ENCODE measurements at regions not wholly inside any gene's neighbourhood (a gene's known extent, or its start where the extent isn't known, plus 50 kb on each side); places are given as distances from the start of the nearest gene placed in this dataset.
"Not testable (repeated sequence)": the region's sequence is repeated elsewhere in the genome, so short reads cannot be mapped to it uniquely, and the experiment has no call there.

- no peak for DNase-seq (ENCODE audit: low read depth in 2 of 2)
Observed at GRCh38 chr5:99589424-99589823, 660.6 kb upstream of the CHD1 start.

DNA sequence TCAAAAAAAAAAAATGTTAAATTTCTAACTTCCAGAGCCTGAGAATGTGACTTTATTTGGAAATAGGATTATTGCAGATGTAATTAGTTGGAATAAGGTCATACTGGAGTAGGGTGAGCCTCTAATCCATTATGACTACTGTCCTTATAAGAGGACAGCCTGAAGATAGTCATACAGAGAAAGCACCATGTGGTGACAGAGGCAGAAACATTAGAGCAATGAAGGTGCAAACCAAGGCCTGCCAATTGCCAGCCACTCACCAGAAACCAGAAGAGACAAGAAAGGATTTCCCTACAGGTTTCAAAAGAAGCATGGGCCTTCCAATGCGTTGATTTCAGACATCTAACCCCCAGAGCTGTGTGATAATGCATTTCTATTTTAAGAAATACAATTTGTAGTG is 659.2 kb upstream of the CHD1 start:
- no peak for DNase-seq (ENCODE audit: low read depth in 2 of 2)

DNA sequence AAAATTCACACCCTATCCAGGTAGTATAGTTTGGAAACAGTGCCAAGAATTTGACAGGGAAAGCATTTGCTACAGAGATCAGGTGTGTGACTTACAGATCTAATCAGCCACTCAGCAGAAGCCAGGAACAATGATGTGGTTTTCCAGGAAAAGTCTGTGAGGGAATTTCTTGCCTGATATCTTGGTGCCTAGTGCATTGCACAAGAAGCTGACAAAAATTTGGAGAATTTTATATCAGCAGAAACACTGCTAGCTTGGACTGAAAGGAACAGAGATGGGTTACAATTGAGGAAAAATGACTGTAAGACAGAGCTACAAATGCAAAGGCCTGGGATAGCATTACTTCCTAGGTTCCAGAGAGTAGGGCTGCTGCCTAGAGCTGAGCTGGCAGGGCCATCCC is 658.1 kb upstream of the CHD1 start:
- DNase-seq (ENCODE audit: low read depth in 2 of 2), result no peak

DNA sequence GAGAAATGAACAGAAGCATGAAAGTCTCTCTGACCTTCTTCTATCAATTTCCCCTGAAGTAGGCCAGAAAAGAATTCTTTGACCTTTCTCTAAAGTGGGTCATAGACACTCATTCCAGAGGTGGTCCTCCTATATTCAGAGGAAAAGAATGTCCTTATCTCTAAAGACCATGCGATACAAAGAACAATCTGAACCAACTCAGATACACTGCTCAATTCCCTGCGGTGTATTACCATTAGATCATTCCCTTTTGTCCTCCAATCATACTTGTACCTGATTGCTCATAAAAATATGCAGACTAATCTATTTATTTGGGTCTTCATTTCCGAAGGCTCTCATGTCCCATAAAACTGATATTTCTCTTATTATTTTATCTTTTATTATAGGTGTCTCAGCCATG is 652.4 kb upstream of the CHD1 start:
- DNase-seq (ENCODE audit: low read depth in 2 of 2), result not testable (repeated sequence)

- not testable (repeated sequence) for DNase-seq (ENCODE audit: low read depth in 2 of 2)
Observed at GRCh38 chr5:99562937-99563627, 634.3 kb upstream of the CHD1 start.

DNA sequence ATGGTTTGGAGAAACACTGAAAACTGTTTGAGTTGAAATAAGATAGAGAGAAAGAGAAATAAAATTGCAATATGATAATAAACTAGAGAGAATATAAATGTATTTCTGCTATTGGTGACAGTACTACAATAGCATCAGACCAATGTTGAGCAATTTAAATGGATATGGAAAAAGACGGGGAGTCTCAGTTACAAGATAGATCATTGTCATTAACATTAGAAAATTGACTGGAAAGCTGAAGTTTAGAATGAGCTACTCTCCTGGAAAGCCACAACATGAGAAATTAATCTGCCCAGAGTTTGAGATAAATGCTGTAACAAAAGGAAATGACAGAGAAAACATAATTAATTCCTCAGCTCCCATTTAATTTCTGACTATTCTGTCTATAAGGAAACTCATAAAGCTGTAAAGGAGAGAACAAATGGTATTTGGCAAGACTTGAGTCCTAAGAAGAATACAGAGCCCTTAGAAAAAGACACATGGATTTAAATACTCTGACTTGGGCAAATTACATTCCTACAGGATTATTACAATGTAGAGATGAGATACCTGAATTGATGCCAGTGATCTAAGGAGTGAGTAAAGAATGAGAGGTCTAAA is 624.5 kb upstream of the CHD1 start:
- DNase-seq (ENCODE audit: low read depth in 2 of 2), result no peak

GRCh38 chr5:99544356-99544755 is 615.5 kb upstream of the CHD1 start:
- no peak for DNase-seq (ENCODE audit: low read depth in 2 of 2)

GRCh38 chr5:99543841-99544240 is 615.0 kb upstream of the CHD1 start:
- no peak for DNase-seq (ENCODE audit: low read depth in 2 of 2)

DNA sequence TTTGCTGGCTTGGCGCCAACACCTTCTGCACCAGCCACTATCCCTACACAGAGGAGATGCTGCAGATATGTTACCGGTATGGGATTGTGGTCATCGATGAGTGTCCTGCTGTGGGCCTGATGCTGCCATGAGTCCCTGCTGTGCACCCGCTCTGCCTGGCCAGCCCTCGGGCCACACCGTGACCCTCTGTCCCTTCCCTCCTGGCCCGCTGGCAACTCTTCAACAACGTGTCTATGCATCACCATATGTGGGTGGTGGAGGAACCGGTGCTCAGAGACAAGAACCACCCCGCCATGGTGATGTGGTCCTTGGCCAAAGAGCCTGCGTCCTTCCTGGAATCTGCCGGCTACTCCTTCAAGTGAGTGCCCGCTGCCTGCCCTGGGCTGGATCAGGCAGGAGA is 605.4 kb upstream of the CHD1 start:
- DNase-seq (ENCODE audit: low read depth in 2 of 2), result not testable (repeated sequence)

- DNase-seq (ENCODE audit: low read depth in 2 of 2), result not testable (repeated sequence)
Observed at GRCh38 chr5:99521666-99522065, 592.9 kb upstream of the CHD1 start.

- DNase-seq (ENCODE audit: low read depth in 2 of 2), result not testable (repeated sequence)
Observed at GRCh38 chr5:99515864-99516490, 587.2 kb upstream of the CHD1 start.

- DNase-seq (ENCODE audit: low read depth in 2 of 2), result not testable (repeated sequence)
Observed at GRCh38 chr5:99510237-99510866, 581.5 kb upstream of the CHD1 start.

GRCh38 chr5:99509064-99509463 is 580.3 kb upstream of the CHD1 start:
- DNase-seq (ENCODE audit: low read depth in 2 of 2), result not testable (repeated sequence)

GRCh38 chr5:99495456-99495855 is 566.6 kb upstream of the CHD1 start:
- not testable (repeated sequence) for DNase-seq (ENCODE audit: low read depth in 2 of 2)

GRCh38 chr5:99478450-99478849 is 549.6 kb upstream of the CHD1 start:
- DNase-seq (ENCODE audit: low read depth in 2 of 2), result not testable (repeated sequence)

DNA sequence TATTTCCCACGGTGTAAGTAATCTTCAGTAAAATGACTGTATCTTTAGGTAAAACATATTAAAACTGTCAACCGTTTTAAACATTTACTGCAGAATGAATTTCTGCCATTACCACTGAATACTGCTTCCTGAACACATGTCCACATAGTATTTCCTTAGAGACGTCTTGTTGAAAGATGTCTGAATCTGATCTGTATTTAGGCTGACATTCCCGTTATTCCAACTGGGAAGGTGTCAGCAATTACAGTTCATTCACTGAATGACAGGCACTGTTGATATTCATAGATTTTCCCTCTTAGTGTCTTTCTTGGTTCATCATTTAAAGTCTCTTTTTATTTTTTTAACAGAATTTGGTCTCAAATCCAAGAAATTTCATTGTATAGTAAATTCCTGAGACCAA is 544.5 kb upstream of the CHD1 start:
- DNase-seq (ENCODE audit: low read depth in 2 of 2), result not testable (repeated sequence)

DNA sequence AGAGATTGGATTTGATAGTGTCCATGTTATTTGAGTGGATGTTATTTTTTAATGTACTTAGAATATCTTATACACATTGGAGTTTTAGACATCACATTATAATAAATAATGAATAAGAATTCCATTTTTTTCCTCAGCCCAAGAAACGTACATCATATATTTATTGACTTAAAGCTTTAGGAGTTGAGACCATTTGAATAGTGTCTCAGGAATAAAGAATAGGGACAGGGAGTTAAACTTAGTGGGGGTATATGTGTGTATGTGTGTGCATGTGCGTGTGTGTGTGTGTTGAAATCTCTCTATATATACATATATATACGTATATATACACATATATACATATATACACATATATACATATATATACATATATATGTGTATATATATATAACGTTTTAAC is 542.9 kb upstream of the CHD1 start:
- not testable (repeated sequence) for DNase-seq (ENCODE audit: low read depth in 2 of 2)

DNA sequence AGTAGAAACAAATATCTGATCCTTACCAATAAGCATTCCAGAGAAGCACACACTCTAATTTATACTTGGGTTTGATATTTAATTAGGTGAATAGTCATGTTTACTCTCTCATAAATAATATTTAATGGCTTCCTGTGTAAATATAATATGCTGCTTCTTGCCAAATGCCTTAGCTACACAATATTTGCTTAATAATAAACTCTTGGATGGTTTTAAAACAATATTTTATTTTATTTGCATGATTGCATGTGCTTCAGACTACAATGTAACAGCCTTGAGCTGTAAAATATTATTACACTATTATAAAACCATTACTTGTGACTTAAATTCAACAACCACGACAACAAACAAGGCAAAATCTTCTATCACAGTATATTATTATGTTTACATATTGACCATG is 542.4 kb upstream of the CHD1 start:
- not testable (repeated sequence) for DNase-seq (ENCODE audit: low read depth in 2 of 2)

DNA sequence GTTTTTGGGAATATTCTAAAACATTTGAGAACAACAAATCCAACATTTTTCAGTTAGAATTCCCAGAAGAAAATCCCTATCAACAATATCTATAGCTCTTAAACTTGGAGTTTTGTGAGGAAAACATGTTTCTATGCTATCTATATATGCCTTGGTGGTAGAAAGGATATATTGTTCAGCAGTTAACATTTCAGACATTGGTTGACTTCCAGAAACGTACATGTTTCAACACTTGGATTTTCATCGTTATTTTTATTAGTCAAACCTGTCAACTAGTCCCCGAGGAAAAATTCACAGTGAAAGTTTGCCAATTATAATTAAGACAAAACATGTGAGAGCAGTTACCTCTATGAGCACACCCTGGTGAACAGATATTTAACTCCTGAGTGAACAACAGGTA is 541.8 kb upstream of the CHD1 start:
- not testable (repeated sequence) for DNase-seq (ENCODE audit: low read depth in 2 of 2)

DNA sequence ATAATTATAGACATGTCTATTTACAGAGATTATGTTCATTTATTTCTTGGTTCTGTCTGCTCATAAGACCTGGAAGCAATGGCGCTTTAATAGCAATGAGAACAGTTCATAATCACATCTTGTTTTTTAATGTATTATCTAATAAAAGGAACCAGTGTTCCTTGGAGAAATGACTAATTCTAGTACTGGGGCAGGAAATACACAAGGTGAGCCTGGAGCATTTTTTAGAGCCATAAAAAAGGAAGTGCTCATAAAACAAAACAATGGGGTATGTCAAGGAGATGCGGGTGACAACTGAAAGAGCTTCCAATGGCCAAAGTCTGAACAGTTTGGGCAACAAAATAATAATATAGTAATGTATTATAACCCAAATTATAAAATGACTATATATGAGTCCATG is 531.9 kb upstream of the CHD1 start:
- DNase-seq (ENCODE audit: low read depth in 2 of 2), result no peak

- no peak for DNase-seq (ENCODE audit: low read depth in 2 of 2)
Observed at GRCh38 chr5:99453196-99453595, 524.4 kb upstream of the CHD1 start.

GRCh38 chr5:99449786-99450185 is 521.0 kb upstream of the CHD1 start:
- DNase-seq (ENCODE audit: low read depth in 2 of 2), result no peak

DNA sequence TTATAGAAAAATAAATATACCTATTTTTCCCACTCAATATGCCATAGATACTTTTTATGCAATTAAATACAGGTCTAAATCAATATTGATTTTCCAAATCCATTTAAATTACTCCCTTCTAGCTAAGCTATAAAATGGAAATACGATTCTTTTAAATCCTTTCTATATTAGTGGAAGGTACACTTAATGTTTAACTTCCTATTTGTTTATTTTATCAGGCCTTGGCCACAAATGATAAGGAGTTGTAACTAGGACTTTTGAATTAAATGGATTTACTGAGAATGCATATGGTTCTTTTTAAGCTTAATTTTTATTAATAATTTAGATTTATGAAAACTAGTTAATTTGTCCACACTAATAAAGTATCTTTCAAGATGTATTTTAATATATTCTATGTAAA is 517.0 kb upstream of the CHD1 start:
- no peak for DNase-seq (ENCODE audit: low read depth in 2 of 2)

Measured in stimulated activated CD4-positive, alpha-beta T cell treated with anti-CD3 and anti-CD28 coated beads, Interleukin-1b, Interleukin-23, amount 100 ng/mL, for 1 hour (primary cell).